ENCODE measurements at regions not wholly inside any gene's neighbourhood (a gene's known extent, or its start where the extent isn't known, plus 50 kb on each side); places are given as distances from the start of the nearest gene placed in this dataset.
"Not testable (repeated sequence)": the region's sequence is repeated elsewhere in the genome, so short reads cannot be mapped to it uniquely, and the experiment has no call there.

- no peak overlapping the region for H3K27ac ChIP-seq
- DNase-seq (ENCODE audit: low read depth, low spot score): no peak
Observed at GRCh38 chr6:168871642-168872315, 381.9 kb downstream of the THBS2 start.

- DNase-seq (ENCODE audit: low read depth, low spot score): no peak
- H3K27ac ChIP-seq: no peak overlapping the region
Observed at GRCh38 chr6:168870982-168871381, 382.7 kb downstream of the THBS2 start.

GRCh38 chr6:168867247-168868102, 386.2 kb downstream of the THBS2 start:
- no peak for DNase-seq (ENCODE audit: low read depth, low spot score)
- no peak overlapping the region for H3K27ac ChIP-seq

GRCh38 chr6:168866534-168866933, 387.1 kb downstream of the THBS2 start:
- no peak overlapping the region for H3K27ac ChIP-seq
- no peak for DNase-seq (ENCODE audit: low read depth, low spot score)

- no peak for DNase-seq (ENCODE audit: low read depth, low spot score)
- H3K27ac ChIP-seq: no peak overlapping the region
Observed at GRCh38 chr6:168865522-168865921, 388.1 kb downstream of the THBS2 start.

- no peak for DNase-seq (ENCODE audit: low read depth, low spot score)
- H3K27ac ChIP-seq: no peak overlapping the region
Observed at GRCh38 chr6:168864541-168865460, 388.8 kb downstream of the THBS2 start.

- H3K27ac ChIP-seq: no peak overlapping the region
Observed at GRCh38 chr6:168863467-168863866, 390.2 kb downstream of the THBS2 start.

GRCh38 chr6:168862346-168862980, 391.2 kb downstream of the THBS2 start:
- no peak overlapping the region for H3K27ac ChIP-seq
- no peak for DNase-seq (ENCODE audit: low read depth, low spot score)

More at GRCh38 chr6:168863467-168863866, 390.2 kb downstream of the THBS2 start:
- no peak for DNase-seq (ENCODE audit: low read depth, low spot score)

- DNase-seq (ENCODE audit: low read depth, low spot score): no peak
- H3K27ac ChIP-seq: no peak overlapping the region
Observed at GRCh38 chr6:168860987-168861386, 392.7 kb downstream of the THBS2 start.

GRCh38 chr6:168860341-168860740, 393.3 kb downstream of the THBS2 start:
- H3K27ac ChIP-seq: no peak overlapping the region
- DNase-seq (ENCODE audit: low read depth, low spot score): no peak

- no peak for DNase-seq (ENCODE audit: low read depth, low spot score)
- no peak overlapping the region for H3K27ac ChIP-seq
Observed at GRCh38 chr6:168858926-168859325, 394.7 kb downstream of the THBS2 start.

- DNase-seq (ENCODE audit: low read depth, low spot score): no peak
- H3K27ac ChIP-seq: no peak overlapping the region
Observed at GRCh38 chr6:168856914-168857313, 396.7 kb downstream of the THBS2 start.

- DNase-seq (ENCODE audit: low read depth, low spot score): no peak
- H3K27ac ChIP-seq: no peak overlapping the region
Observed at GRCh38 chr6:168852376-168852884, 401.2 kb downstream of the THBS2 start.

- H3K27ac ChIP-seq: no peak overlapping the region
- no peak for DNase-seq (ENCODE audit: low read depth, low spot score)
Observed at GRCh38 chr6:168851460-168852375, 401.9 kb downstream of the THBS2 start.

- not testable (repeated sequence) for DNase-seq (ENCODE audit: low read depth, low spot score); H3K27ac ChIP-seq
Observed at GRCh38 chr6:168850027-168850736, 403.5 kb downstream of the THBS2 start.

GRCh38 chr6:168849459-168849858, 404.2 kb downstream of the THBS2 start:
- no peak overlapping the region for H3K27ac ChIP-seq
- no peak for DNase-seq (ENCODE audit: low read depth, low spot score)

- H3K27ac ChIP-seq: no peak overlapping the region
- no peak for DNase-seq (ENCODE audit: low read depth, low spot score)
Observed at GRCh38 chr6:168848797-168849196, 404.8 kb downstream of the THBS2 start.

Data from epithelial cell of prostate (primary cell).